Calu3 (cell line): ENCODE measurements at regions not wholly inside any gene's neighbourhood (a gene's known extent, or its start where the extent isn't known, plus 50 kb on each side); places are given as distances from the start of the nearest gene placed in this dataset.

ENCODE experiments used
- BruUV-seq: library from RNA; stranded (reverse); fragments of 400-500 nt; replicated peaks from 2 replicates; lab custom pipeline; 2021; lab: Mats Ljungman, UMichigan
- CTCF ChIA-PET: fragments of 300-600 bp; sonication (Branson Sonifier 250); formaldehyde crosslinking; loops from one replicate; lab custom pipeline; 2022; ENCODE audit warnings: antibody characterized with exemption; lab: Charles Lee
- DNase-seq: peaks from one replicate; pipeline ENCODE4 v3.0.0; 2022
- H3K27ac Mint-ChIP-seq: one replicate; pipeline ENCODE4 v1.8.0; 2022; ENCODE audit warnings: mixed read lengths; ENCODE audit not compliant: unreplicated experiment
- H3K27me3 Mint-ChIP-seq: one replicate; pipeline ENCODE4 v1.8.0; 2022; ENCODE audit warnings: mixed read lengths; ENCODE audit not compliant: unreplicated experiment
- H3K36me3 Mint-ChIP-seq: one replicate; pipeline ENCODE4 v1.8.0; 2022; ENCODE audit warnings: mild to moderate bottlenecking, moderate library complexity, mixed read lengths; ENCODE audit not compliant: insufficient read depth, unreplicated experiment
- H3K4me1 Mint-ChIP-seq: one replicate; pipeline ENCODE4 v1.8.0; 2022; ENCODE audit warnings: mild to moderate bottlenecking, low read depth, mixed read lengths; ENCODE audit not compliant: unreplicated experiment
- H3K4me3 Mint-ChIP-seq: one replicate; pipeline ENCODE4 v1.8.0; 2022; ENCODE audit warnings: mild to moderate bottlenecking, low read depth, moderate library complexity, mixed read lengths; ENCODE audit not compliant: unreplicated experiment
- H3K9me3 Mint-ChIP-seq: one replicate; pipeline ENCODE4 v1.8.0; 2022; ENCODE audit warnings: low read depth, mixed read lengths; ENCODE audit not compliant: unreplicated experiment
- intact Hi-C: fragments of 100-400 bp; cut with micrococcal nuclease; formaldehyde crosslinking; loops from one replicate; pipeline ENCODE4 v1.10.0; 2022; ENCODE audit not compliant: unreplicated experiment
- TF ChIP-seq, protein P1 (sequence below): fragments of 200-600 bp; IDR thresholded peaks from one replicate; pipeline ENCODE4 v1.8.0; 2022; ENCODE audit warnings: antibody characterized with exemption; ENCODE audit not compliant: unreplicated experiment

DNA sequence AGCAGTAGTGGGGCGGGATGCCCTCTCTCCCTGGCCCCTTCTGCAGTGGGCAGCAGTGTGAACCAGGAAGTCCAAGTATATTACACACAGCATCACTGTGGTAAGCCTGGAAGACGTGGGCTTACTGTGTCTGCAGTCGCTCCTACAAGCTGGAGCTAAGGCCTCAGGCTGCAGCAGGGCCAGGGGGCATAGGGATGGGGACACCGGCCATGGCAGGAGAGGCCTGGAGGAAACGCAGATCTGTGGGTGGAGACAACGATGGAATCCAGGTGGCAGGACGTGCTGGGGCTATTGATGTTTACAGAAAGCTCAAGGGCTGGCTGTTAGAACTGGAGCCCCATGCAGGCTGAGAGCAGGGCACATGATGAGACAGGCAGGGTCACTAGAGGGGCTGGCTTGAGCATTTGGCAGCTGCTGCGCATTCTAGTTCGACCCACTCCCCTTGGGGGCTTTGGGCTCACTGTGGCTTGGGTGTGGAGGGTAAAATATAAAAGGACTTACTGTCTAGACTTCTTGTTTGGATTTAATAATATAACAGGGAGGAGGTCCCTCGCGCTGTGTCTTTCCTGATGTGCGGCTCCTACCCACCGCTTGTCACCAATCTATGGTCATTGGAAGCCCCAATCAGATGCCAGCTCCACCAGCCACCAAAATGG lies 539.5 kb downstream of the TBC1D22A start:
- Mint-ChIP-seq H3K36me3 (no peaks in the 10 kb centered on the region), H3K27ac (no peak overlapping the region), H3K4me3 (no peak overlapping the region), H3K27me3 (peaks cover 9% of the 10 kb centered on the region), H3K4me1 (no peaks in the 10 kb centered on the region), H3K9me3 (no peaks in the 10 kb centered on the region)
- no TSS peak for BruUV-seq
- intact Hi-C loops: no loop called here
- CTCF ChIA-PET: interaction anchor here (0.6 kb wide), 1 partner anchor 16 kb away, joined by 3 read pairs; no protein-coding TSS in a partner anchor
- no peak for DNase-seq
- TF ChIP-seq, protein P1, sequence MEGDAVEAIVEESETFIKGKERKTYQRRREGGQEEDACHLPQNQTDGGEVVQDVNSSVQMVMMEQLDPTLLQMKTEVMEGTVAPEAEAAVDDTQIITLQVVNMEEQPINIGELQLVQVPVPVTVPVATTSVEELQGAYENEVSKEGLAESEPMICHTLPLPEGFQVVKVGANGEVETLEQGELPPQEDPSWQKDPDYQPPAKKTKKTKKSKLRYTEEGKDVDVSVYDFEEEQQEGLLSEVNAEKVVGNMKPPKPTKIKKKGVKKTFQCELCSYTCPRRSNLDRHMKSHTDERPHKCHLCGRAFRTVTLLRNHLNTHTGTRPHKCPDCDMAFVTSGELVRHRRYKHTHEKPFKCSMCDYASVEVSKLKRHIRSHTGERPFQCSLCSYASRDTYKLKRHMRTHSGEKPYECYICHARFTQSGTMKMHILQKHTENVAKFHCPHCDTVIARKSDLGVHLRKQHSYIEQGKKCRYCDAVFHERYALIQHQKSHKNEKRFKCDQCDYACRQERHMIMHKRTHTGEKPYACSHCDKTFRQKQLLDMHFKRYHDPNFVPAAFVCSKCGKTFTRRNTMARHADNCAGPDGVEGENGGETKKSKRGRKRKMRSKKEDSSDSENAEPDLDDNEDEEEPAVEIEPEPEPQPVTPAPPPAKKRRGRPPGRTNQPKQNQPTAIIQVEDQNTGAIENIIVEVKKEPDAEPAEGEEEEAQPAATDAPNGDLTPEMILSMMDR: no peak

GRCh38 chr22:47300698-47301405 lies 538.4 kb downstream of the TBC1D22A start:
- CTCF ChIA-PET: no interaction called here
- Mint-ChIP-seq H3K9me3 (no peaks in the 10 kb centered on the region), H3K27me3 (peaks cover 20% of the 10 kb centered on the region), H3K27ac (no peak overlapping the region), H3K4me1 (no peaks in the 10 kb centered on the region), H3K4me3 (no peak overlapping the region), H3K36me3 (no peaks in the 10 kb centered on the region)
- BruUV-seq: no TSS peak
- no peak for DNase-seq
- intact Hi-C loops: no loop called here
- TF ChIP-seq, protein P1: no peak

DNA sequence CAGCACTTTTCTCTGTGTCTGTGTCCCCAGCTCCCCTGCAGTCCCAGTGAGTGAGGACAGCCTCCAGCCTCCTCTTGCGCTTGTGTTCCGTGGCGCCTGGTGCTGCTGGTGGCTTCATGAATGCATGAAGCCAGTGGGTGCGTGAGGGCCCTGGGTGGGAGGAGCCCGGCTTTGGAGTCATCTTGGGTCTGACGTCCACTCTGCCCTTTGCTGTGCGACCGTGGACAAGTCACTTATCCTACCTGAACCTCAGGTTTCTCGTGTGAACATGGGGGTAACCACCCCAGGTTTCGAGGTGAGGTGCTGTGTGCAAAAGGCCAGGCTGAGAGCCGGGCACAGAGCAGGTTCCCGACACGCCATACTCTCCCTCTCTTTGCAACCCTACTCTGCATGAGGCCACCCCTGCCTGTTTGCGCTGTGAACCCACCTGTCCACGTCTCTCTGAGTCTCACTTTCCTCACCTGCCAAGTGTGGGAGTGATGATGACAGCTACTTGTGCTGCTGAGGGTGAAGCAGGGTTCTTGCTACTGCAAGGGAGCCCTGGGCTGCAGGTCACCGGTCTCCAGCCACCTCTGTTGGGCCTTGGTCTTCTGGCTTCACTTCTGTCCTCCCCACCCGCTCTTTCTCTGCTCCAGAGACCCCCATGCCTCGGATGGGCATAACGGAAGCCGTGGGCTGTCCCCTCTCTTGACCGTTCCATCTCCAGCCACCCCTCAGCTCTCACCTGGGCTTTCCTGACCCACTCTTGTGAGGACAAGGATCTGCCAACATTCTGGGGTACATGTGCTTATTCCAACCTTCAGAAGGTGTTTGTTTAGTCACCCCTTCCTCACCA lies 537.6 kb downstream of the TBC1D22A start:
- no peaks in the 10 kb centered on the region for H3K4me1 Mint-ChIP-seq
- no peak overlapping the region for H3K4me3 Mint-ChIP-seq
- H3K27me3 Mint-ChIP-seq: peaks cover 28% of the 10 kb centered on the region
- DNase-seq: no peak
- TF ChIP-seq, protein P1: no peak
- CTCF ChIA-PET: no interaction called here
- no peaks in the 10 kb centered on the region for H3K36me3 Mint-ChIP-seq
- intact Hi-C loops: no loop called here
- BruUV-seq: no TSS peak
- H3K27ac Mint-ChIP-seq: no peak overlapping the region
- H3K9me3 Mint-ChIP-seq: no peaks in the 10 kb centered on the region

DNA sequence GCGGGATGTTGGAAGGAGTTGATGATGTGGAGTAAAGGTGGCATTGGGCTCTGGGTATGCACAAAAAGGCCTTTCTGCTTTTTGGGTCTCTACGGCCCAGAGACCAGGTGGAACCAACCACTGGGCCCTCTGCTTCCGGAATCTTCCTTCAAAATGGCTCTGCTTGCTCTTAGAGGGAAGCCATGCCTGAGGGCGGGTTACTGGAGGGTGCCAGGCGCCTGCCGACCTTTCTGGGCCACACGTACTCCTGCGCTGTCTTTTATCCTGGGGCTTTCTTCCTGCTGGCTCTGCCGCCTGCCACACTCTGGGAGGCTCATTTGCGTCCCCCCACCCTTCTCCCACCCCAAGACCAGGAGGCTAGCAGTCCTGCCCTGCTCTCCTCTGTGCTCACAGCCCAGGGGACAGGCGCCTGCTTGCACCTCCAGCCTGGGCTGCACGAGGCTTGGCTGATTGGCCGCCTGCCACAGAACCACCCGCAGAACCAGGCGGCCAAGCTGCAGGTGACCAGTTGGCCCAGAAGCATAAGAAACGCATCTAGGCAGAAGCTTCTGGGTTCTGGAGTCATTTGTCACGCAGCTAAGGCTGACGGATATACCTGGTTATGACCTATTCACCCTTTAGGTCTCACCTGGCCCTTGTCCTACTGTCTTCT lies 536.9 kb downstream of the TBC1D22A start:
- TF ChIP-seq, protein P1: no peak
- CTCF ChIA-PET: no interaction called here
- H3K9me3 Mint-ChIP-seq: no peaks in the 10 kb centered on the region
- BruUV-seq: no TSS peak
- no peak overlapping the region for H3K4me3 Mint-ChIP-seq
- intact Hi-C loops: no loop called here
- H3K36me3 Mint-ChIP-seq: no peaks in the 10 kb centered on the region
- no peak for DNase-seq
- H3K27me3 Mint-ChIP-seq: peaks cover 36% of the 10 kb centered on the region
- no peak overlapping the region for H3K27ac Mint-ChIP-seq
- H3K4me1 Mint-ChIP-seq: peaks cover 7% of the 10 kb centered on the region
